ENCODE measurements at regions not wholly inside any gene's neighbourhood (a gene's known extent, or its start where the extent isn't known, plus 50 kb on each side); places are given as distances from the start of the nearest gene placed in this dataset.

- H3K9me3 ChIP-seq = no peaks in the 10 kb centered on the region
- intact Hi-C loops (cut with DNase I; ENCODE audit: low total_unique reads) = no loop called here
- no peaks in the 10 kb centered on the region for H3K4me1 ChIP-seq
- H3K36me3 ChIP-seq = no peaks in the 10 kb centered on the region
- no peaks in the 10 kb centered on the region for H3K27me3 ChIP-seq
- TF ChIP-seq CTCF (IDR thresholded peaks at IDR 0.05) (no peak), POLR2A (IDR thresholded peaks at IDR 0.05) (no peak)
- no peak overlapping the region for H3K27ac ChIP-seq
- H3K4me3 ChIP-seq = no peak overlapping the region
- no peak for DNase-seq
Measured at GRCh38 chr2:155961641-155962040, 370.9 kb downstream of the NR4A2 start.

- no peak for DNase-seq
- no peaks in the 10 kb centered on the region for H3K36me3 ChIP-seq
- H3K4me1 ChIP-seq = no peaks in the 10 kb centered on the region
- H3K27me3 ChIP-seq = no peaks in the 10 kb centered on the region
- no peak overlapping the region for H3K4me3 ChIP-seq
- TF ChIP-seq POLR2A (IDR thresholded peaks at IDR 0.05) = no peak
- no peak for TF ChIP-seq CTCF (IDR thresholded peaks at IDR 0.05)
- intact Hi-C loops (cut with DNase I; ENCODE audit: low total_unique reads) = no loop called here
- H3K27ac ChIP-seq = no peak overlapping the region
- no peaks in the 10 kb centered on the region for H3K9me3 ChIP-seq
Measured at GRCh38 chr2:155958834-155959233, 373.7 kb downstream of the NR4A2 start.

- TF ChIP-seq POLR2A (IDR thresholded peaks at IDR 0.05) (no peak), CTCF (IDR thresholded peaks at IDR 0.05) (no peak)
- intact Hi-C loops (cut with DNase I; ENCODE audit: low total_unique reads) = no loop called here
- H3K27ac ChIP-seq = no peak overlapping the region
- H3K4me1 ChIP-seq = no peaks in the 10 kb centered on the region
- peaks cover 0 to 2% of the 10 kb centered on the region in 2 donors for H3K9me3 ChIP-seq
- H3K36me3 ChIP-seq = no peaks in the 10 kb centered on the region
- DNase-seq = no peak
- no peaks in the 10 kb centered on the region for H3K27me3 ChIP-seq
- H3K4me3 ChIP-seq = no peak overlapping the region
Measured at GRCh38 chr2:155947069-155947468, 385.5 kb downstream of the NR4A2 start.

GRCh38 chr2:155944218-155944617 is 388.3 kb downstream of the NR4A2 start:
- TF ChIP-seq CTCF (IDR thresholded peaks at IDR 0.05) (no peak), POLR2A (IDR thresholded peaks at IDR 0.05) (no peak)
- Histone ChIP-seq H3K4me1 (no peaks in the 10 kb centered on the region), H3K4me3 (no peak overlapping the region), H3K9me3 (peaks cover 0 to 2% of the 10 kb centered on the region in 2 donors), H3K36me3 (no peaks in the 10 kb centered on the region), H3K27me3 (no peaks in the 10 kb centered on the region), H3K27ac (no peak overlapping the region)
- intact Hi-C loops (cut with DNase I; ENCODE audit: low total_unique reads) = no loop called here
- DNase-seq = no peak

- no peak for DNase-seq
- no peaks in the 10 kb centered on the region for H3K27me3 ChIP-seq
- H3K27ac ChIP-seq = no peak overlapping the region
- no peak overlapping the region for H3K4me3 ChIP-seq
- TF ChIP-seq CTCF (IDR thresholded peaks at IDR 0.05) = no peak
- no peak for TF ChIP-seq POLR2A (IDR thresholded peaks at IDR 0.05)
- no peaks in the 10 kb centered on the region for H3K4me1 ChIP-seq
- intact Hi-C loops (cut with DNase I; ENCODE audit: low total_unique reads) = no loop called here
- H3K36me3 ChIP-seq = no peaks in the 10 kb centered on the region
- no peaks in the 10 kb centered on the region for H3K9me3 ChIP-seq
Measured at GRCh38 chr2:155930312-155930711, 402.2 kb downstream of the NR4A2 start.
